ENCODE measurements at regions not wholly inside any gene's neighbourhood (a gene's known extent, or its start where the extent isn't known, plus 50 kb on each side); places are given as distances from the start of the nearest gene placed in this dataset.

DNA sequence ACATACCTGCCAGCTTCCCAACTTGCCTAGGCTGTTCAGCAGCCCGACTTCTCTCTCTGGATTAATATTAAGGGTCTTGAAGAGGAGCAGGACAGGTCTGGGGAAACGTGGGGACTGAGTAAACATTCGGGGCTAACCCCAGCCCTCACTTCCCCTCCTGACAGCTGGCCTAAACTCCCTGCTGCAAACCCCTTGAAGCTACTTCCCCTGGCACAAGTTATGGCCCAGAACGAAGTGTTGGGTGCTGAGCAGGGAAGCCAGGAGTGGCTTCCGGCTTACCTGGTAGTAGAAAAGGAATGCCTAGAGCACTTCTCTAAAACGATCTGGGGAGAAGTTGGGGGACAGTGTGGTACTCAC lies 200.0 kb downstream of the BCOR start:
- Histone ChIP-seq H3K4me3 (no peak overlapping the region), H3K9me3 (no peaks in the 10 kb centered on the region), H3K27me3 (no peaks in the 10 kb centered on the region), H3K36me3 (no peaks in the 10 kb centered on the region), H3K27ac (no peak overlapping the region), H3K4me1 (no peaks in the 10 kb centered on the region)
- TF ChIP-seq POLR2A (IDR thresholded peaks at IDR 0.05): no peak
- TF ChIP-seq, protein P1, sequence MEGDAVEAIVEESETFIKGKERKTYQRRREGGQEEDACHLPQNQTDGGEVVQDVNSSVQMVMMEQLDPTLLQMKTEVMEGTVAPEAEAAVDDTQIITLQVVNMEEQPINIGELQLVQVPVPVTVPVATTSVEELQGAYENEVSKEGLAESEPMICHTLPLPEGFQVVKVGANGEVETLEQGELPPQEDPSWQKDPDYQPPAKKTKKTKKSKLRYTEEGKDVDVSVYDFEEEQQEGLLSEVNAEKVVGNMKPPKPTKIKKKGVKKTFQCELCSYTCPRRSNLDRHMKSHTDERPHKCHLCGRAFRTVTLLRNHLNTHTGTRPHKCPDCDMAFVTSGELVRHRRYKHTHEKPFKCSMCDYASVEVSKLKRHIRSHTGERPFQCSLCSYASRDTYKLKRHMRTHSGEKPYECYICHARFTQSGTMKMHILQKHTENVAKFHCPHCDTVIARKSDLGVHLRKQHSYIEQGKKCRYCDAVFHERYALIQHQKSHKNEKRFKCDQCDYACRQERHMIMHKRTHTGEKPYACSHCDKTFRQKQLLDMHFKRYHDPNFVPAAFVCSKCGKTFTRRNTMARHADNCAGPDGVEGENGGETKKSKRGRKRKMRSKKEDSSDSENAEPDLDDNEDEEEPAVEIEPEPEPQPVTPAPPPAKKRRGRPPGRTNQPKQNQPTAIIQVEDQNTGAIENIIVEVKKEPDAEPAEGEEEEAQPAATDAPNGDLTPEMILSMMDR (IDR thresholded peaks at IDR 0.05): no peak
- no peak for DNase-seq
- intact Hi-C loops (cut with DNase I; ENCODE audit: low total_unique reads): no loop called here

GRCh38 chrX:39898147-39898546 lies 199.6 kb downstream of the BCOR start:
- Histone ChIP-seq H3K36me3 (no peaks in the 10 kb centered on the region), H3K4me1 (no peaks in the 10 kb centered on the region), H3K4me3 (no peak overlapping the region), H3K27ac (no peak overlapping the region), H3K9me3 (no peaks in the 10 kb centered on the region), H3K27me3 (no peaks in the 10 kb centered on the region)
- intact Hi-C loops (cut with DNase I; ENCODE audit: low total_unique reads): no loop called here
- DNase-seq: no peak
- TF ChIP-seq POLR2A (IDR thresholded peaks at IDR 0.05): no peak
- TF ChIP-seq, protein P1 (IDR thresholded peaks at IDR 0.05): no peak

- Histone ChIP-seq H3K4me1 (no peaks in the 10 kb centered on the region), H3K27ac (no peak overlapping the region)
These were observed 198.7 kb downstream of the BCOR start for GRCh38 chrX:39899059-39899458.

GRCh38 chrX:39899856-39900776 lies 197.6 kb downstream of the BCOR start:
- H3K4me3 ChIP-seq: no peak overlapping the region
- no peaks in the 10 kb centered on the region for H3K9me3 ChIP-seq
- H3K27me3 ChIP-seq: no peaks in the 10 kb centered on the region
- no peaks in the 10 kb centered on the region for H3K4me1 ChIP-seq
- TF ChIP-seq, protein P1 (IDR thresholded peaks at IDR 0.05): no peak
- no peak for TF ChIP-seq POLR2A (IDR thresholded peaks at IDR 0.05)
- no peak for DNase-seq
- no peaks in the 10 kb centered on the region for H3K36me3 ChIP-seq
- H3K27ac ChIP-seq: no peak overlapping the region
- intact Hi-C loops (cut with DNase I; ENCODE audit: low total_unique reads): no loop called here

More at GRCh38 chrX:39899059-39899458, 198.7 kb downstream of the BCOR start:
- intact Hi-C loops (cut with DNase I; ENCODE audit: low total_unique reads): no loop called here
- no peak overlapping the region for H3K4me3 ChIP-seq
- no peaks in the 10 kb centered on the region for H3K36me3 ChIP-seq
- H3K9me3 ChIP-seq: no peaks in the 10 kb centered on the region
- H3K27me3 ChIP-seq: no peaks in the 10 kb centered on the region
- TF ChIP-seq POLR2A (IDR thresholded peaks at IDR 0.05): no peak
- TF ChIP-seq, protein P1 (IDR thresholded peaks at IDR 0.05): no peak
- DNase-seq: no peak

DNA sequence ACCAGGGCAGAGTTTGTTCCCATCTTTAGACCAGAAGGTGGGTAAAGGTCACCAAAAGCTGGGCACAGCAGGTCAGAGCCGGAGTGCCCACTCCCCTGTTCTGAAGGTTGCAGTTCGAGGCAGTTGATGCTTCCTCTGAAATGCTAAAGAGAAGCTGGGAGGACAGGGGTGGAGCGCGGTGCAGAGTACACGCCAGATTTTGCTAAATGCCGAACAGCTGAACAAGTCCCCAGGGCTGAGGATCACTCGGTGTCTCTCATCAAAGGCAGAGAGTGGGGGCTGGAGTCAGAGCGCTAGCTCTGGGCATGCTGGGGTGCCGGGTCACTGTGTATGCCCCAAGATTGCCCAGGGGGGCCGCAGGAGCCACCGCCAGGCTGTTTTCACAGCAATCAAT lies 197.0 kb downstream of the BCOR start:
- intact Hi-C loops (cut with DNase I; ENCODE audit: low total_unique reads): no loop called here
- H3K27me3 ChIP-seq: no peaks in the 10 kb centered on the region
- DNase-seq: no peak
- TF ChIP-seq, protein P1 (IDR thresholded peaks at IDR 0.05): no peak
- no peak for TF ChIP-seq POLR2A (IDR thresholded peaks at IDR 0.05)
- no peaks in the 10 kb centered on the region for H3K4me1 ChIP-seq
- no peaks in the 10 kb centered on the region for H3K9me3 ChIP-seq
- no peak overlapping the region for H3K4me3 ChIP-seq
- H3K36me3 ChIP-seq: no peaks in the 10 kb centered on the region
- no peak overlapping the region for H3K27ac ChIP-seq

Measured in uterus (tissue), 3 donors.